ENCODE measurements at regions not wholly inside any gene's neighbourhood (a gene's known extent, or its start where the extent isn't known, plus 50 kb on each side); places are given as distances from the start of the nearest gene placed in this dataset.

DNA sequence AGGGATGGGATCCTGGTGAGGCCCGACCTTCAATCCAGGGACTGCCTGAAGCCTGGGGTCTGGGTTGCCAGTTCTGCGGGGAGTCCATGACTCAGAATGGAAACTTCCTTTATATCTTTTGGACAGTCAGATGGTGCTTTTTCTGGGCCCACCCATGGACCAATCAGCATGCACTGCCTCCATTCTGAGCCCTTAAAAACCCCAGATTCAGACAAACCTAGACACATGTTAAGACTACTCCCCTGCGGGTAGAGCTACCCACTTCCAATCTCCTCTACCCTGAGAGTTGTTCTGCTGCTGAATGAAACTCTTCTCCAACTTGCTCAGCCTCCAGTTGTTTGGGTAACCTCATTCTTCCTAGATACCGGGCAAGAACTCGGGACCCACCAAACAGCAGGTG lies 1315.2 kb upstream of the MIR17HG start:
- dilution Hi-C loops (cut with HindIII; ENCODE audit: low sequenced_read_pairs, unreplicated experiment) (no loop called here), intact Hi-C loops (cut with micrococcal nuclease) (no loop called here), in situ Hi-C loops (cut with MboI; ENCODE audit: low sequenced_read_pairs) (no loop called here)
- H4K91ac ChIP-seq (ENCODE audit: insufficient read depth, low read depth, low read length), result no peak overlapping the region
- H4K5ac ChIP-seq (ENCODE audit: low read depth, low read length), result no peak overlapping the region
- H3K9ac ChIP-seq (ENCODE audit: low read depth, low read length), result no peak overlapping the region
- TF ChIP-seq POLR2A (IDR thresholded peaks at IDR 0.05; ENCODE audit: low read depth, low read length) (no peak), MAFK (IDR thresholded peaks at IDR 0.05; ENCODE audit: low read depth, low read length) (no peak), CEBPB (IDR thresholded peaks at IDR 0.05; ENCODE audit: low read depth, low read length) (no peak), FOS (IDR thresholded peaks at IDR 0.05; ENCODE audit: low read depth, low read length) (no peak), MXI1 (IDR thresholded peaks at IDR 0.05; ENCODE audit: borderline replicate concordance, low read depth, low read length) (no peak), RFX5 (IDR thresholded peaks at IDR 0.05; ENCODE audit: low read depth, low read length) (no peak), NFE2L2 (IDR thresholded peaks at IDR 0.05; ENCODE audit: low read depth, low read length) (no peak), CHD1 (IDR thresholded peaks at IDR 0.05; ENCODE audit: low read depth, low read length) (no peak), MAZ (IDR thresholded peaks at IDR 0.05; ENCODE audit: borderline replicate concordance, low read depth, low read length) (no peak), BHLHE40 (IDR thresholded peaks at IDR 0.05; ENCODE audit: low read depth, low read length) (no peak), RCOR1 (IDR thresholded peaks at IDR 0.05; ENCODE audit: insufficient replicate concordance, low read length) (no peak), RAD21 (IDR thresholded peaks at IDR 0.05; ENCODE audit: low read length) (no peak), CTCF (conservative IDR thresholded peaks at IDR 0.05; ENCODE audit: low read depth, low read length) (no peak), ELK1 (IDR thresholded peaks at IDR 0.05; ENCODE audit: borderline replicate concordance, low read depth, low read length) (no peak)
- H2AFZ ChIP-seq (replicated peaks; ENCODE audit: low read length, poor library complexity), result no peak overlapping the region
- H3K27ac ChIP-seq (ENCODE audit: insufficient read depth, low read length), result no peak overlapping the region
- peaks cover 12% of the 10 kb centered on the region for H3K9me3 ChIP-seq (ENCODE audit: control insufficient read depth, insufficient read depth, low read length)
- no peak overlapping the region for H3K4me2 ChIP-seq (ENCODE audit: low read depth, low read length)
- no peak overlapping the region for H3K56ac ChIP-seq (ENCODE audit: extremely low read depth, insufficient read depth, low read length)
- H4K8ac ChIP-seq (ENCODE audit: low read depth in 2 of 2, low read length in 2 of 2), result no peak overlapping the region
- DNase-seq (no peak), ATAC-seq (ENCODE audit: low read depth) (no peak)
- H3K4ac ChIP-seq (ENCODE audit: low read depth, low read length), result no peak overlapping the region
- no peaks in the 10 kb centered on the region for H3K79me1 ChIP-seq (ENCODE audit: low read depth in 1 of 2, low read length in 2 of 2)
- no peak overlapping the region for H3K23ac ChIP-seq (ENCODE audit: low read depth, low read length)
- H3K18ac ChIP-seq (ENCODE audit: low read depth, low read length), result no peak overlapping the region
- H2AK9ac ChIP-seq (replicated peaks; ENCODE audit: low read depth, low read length, poor library complexity), result no peak overlapping the region
- CTCF ChIA-PET, result no interaction called here
- no peaks in the 10 kb centered on the region for H3K36me3 ChIP-seq (ENCODE audit: control insufficient read depth, insufficient read depth, low read length)
- H2BK15ac ChIP-seq (ENCODE audit: low read depth, low read length), result no peak overlapping the region
- H2BK20ac ChIP-seq (ENCODE audit: low read depth, low read length), result no peak overlapping the region
- POLR2A ChIA-PET (ENCODE audit: unreplicated experiment), result no interaction called here
- no peak overlapping the region for H3K14ac ChIP-seq (replicated peaks; ENCODE audit: low read depth, low read length)
- no CpG with 5 or more reads among the region's 5 CpGs for WGBS, 2 experiments (ENCODE audit: extremely low coverage in 2 of 2, insufficient read length in 1 of 2)
- H2BK120ac ChIP-seq (ENCODE audit: low read depth, low read length), result no peak overlapping the region
- no peak overlapping the region for H2BK5ac ChIP-seq (ENCODE audit: low read depth, low read length, poor library complexity, severe bottlenecking)
- H4K20me1 ChIP-seq (ENCODE audit: insufficient read depth, low read length), result no peaks in the 10 kb centered on the region
- no peaks in the 10 kb centered on the region for H3K9me1 ChIP-seq (ENCODE audit: insufficient read depth, low read length)
- H2AK5ac ChIP-seq (ENCODE audit: low read depth, low read length), result no peak overlapping the region
- no TSS peak for BruUV-seq (replicated peaks)
- no peaks in the 10 kb centered on the region for H3K4me1 ChIP-seq (ENCODE audit: control insufficient read depth, insufficient read depth, low read length)
- H3K27me3 ChIP-seq (ENCODE audit: control insufficient read depth, insufficient read depth, low read length), result no peaks in the 10 kb centered on the region
- H3K4me3 ChIP-seq (ENCODE audit: insufficient read depth, low read depth, low read length), result no peak overlapping the region

Data from IMR-90 (cell line).